Type B pancreatic cell (in vitro differentiated cells): ENCODE measurements at regions not wholly inside any gene's neighbourhood (a gene's known extent, or its start where the extent isn't known, plus 50 kb on each side); places are given as distances from the start of the nearest gene placed in this dataset.

ENCODE experiments used
- DNase-seq: peaks from one replicate; pipeline ENCODE4 v3.0.0; 2021; ENCODE audit warnings: mixed read lengths; ENCODE audit not compliant: unreplicated experiment; ENCODE audit errors: extremely low spot score
- H3K27ac Mint-ChIP-seq: 2 replicates; pipeline ENCODE4 v1.8.0; 2021; ENCODE audit warnings: mild to moderate bottlenecking, mixed read lengths
- H3K27me3 Mint-ChIP-seq: 2 replicates; pipeline ENCODE4 v1.8.0; 2021; ENCODE audit warnings: mixed read lengths
- H3K36me3 Mint-ChIP-seq: 2 replicates; pipeline ENCODE4 v1.8.0; 2021; ENCODE audit warnings: mixed read lengths
- H3K4me1 Mint-ChIP-seq: one replicate; pipeline ENCODE4 v1.8.0; 2021; ENCODE audit warnings: mixed read lengths; ENCODE audit not compliant: unreplicated experiment
- H3K4me3 Mint-ChIP-seq: 2 replicates; pipeline ENCODE4 v1.8.0; 2021; ENCODE audit warnings: mild to moderate bottlenecking, mixed read lengths
- H3K9me3 Mint-ChIP-seq: 2 replicates; pipeline ENCODE4 v1.8.0; 2021; ENCODE audit warnings: mixed read lengths
- TF ChIP-seq, protein P1 (sequence below): fragments of 200-600 bp; sonication (generic); conservative IDR thresholded peaks from 2 replicates; pipeline ENCODE4 v1.5.0; 2021; ENCODE audit warnings: antibody characterized with exemption, mild to moderate bottlenecking

DNA sequence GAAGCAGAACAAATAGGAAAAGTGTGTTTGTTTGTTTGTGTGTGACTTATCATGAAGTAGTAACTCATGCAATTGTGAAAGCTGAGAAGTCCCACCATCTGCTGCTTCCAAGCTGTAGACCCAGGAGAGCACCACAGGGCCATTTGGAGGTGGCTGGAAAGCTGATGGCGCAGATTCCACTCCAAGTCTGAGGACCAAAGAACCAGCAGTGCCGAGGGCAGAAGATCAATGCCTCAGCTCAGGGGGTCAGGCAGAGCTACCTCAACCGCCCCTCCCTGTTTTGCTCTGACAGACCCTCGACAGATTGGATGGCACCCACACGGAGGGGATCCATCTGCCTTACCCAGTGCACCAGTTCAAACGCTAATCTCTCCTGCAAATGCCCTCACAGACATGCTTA, 896.2 kb downstream of the BRD1 start:
- peaks cover 19% of the 10 kb centered on the region for H3K27me3 Mint-ChIP-seq
- DNase-seq = peak; percentile 20
- peaks cover 12% of the 10 kb centered on the region for H3K9me3 Mint-ChIP-seq
- H3K36me3 Mint-ChIP-seq = no peaks in the 10 kb centered on the region
- H3K27ac Mint-ChIP-seq = no peak overlapping the region
- TF ChIP-seq, protein P1, sequence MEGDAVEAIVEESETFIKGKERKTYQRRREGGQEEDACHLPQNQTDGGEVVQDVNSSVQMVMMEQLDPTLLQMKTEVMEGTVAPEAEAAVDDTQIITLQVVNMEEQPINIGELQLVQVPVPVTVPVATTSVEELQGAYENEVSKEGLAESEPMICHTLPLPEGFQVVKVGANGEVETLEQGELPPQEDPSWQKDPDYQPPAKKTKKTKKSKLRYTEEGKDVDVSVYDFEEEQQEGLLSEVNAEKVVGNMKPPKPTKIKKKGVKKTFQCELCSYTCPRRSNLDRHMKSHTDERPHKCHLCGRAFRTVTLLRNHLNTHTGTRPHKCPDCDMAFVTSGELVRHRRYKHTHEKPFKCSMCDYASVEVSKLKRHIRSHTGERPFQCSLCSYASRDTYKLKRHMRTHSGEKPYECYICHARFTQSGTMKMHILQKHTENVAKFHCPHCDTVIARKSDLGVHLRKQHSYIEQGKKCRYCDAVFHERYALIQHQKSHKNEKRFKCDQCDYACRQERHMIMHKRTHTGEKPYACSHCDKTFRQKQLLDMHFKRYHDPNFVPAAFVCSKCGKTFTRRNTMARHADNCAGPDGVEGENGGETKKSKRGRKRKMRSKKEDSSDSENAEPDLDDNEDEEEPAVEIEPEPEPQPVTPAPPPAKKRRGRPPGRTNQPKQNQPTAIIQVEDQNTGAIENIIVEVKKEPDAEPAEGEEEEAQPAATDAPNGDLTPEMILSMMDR = no peak
- no peak overlapping the region for H3K4me3 Mint-ChIP-seq
- H3K4me1 Mint-ChIP-seq = no peaks in the 10 kb centered on the region

DNA sequence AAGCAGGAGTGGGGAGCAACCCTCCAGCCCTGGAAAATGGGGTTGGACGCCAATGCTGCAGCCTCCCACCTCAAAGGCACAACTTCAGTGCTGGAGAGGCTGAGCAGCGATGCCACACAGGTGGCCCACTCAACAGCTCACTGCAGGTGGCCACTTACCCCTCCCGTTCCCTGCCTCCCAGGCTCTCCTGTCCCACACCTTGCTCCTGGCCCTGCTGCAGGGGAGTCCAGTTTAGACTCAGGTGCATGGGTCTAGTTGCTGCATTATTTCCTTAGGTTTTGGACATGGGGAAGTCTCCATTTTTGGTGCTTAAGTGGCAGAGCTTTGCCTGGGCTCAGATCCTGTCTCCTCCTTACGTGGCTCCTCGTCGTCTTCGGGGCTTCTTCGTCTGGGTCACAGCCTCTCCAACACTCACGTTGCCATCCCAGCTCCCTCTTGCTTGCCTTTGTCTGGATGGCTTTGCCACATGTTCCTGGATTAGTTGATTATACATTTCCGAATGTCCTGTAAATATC, 898.3 kb downstream of the BRD1 start:
- H3K27ac Mint-ChIP-seq = no peak overlapping the region

DNA sequence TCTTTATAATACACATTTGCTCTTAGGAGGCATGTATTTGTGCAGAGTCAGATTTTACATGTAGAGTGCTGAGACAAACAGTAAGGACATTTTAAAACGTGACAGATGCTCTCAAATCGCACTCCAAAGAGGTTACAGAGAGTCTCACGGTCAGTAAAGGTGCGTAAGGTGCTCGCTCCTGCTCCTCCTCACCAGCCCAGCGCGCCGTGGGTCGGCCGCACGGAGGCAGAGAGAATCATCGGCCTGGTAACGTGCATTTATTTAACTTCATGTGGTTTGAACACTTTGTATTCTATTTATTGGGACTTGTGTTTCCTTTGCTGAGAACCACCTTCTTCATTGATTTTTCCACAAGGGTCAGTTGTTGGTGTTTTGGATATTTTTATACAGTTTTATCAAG, 900.1 kb downstream of the BRD1 start:
- Mint-ChIP-seq H3K36me3 (no peaks in the 10 kb centered on the region), H3K9me3 (no peaks in the 10 kb centered on the region), H3K27me3 (peaks cover 24% of the 10 kb centered on the region), H3K4me1 (peaks cover 3% of the 10 kb centered on the region), H3K4me3 (no peak overlapping the region), H3K27ac (no peak overlapping the region)
- no peak for DNase-seq
- TF ChIP-seq, protein P1 = no peak

More for the DNA sequence above, 898.3 kb downstream of the BRD1 start:
- no peaks in the 10 kb centered on the region for H3K36me3 Mint-ChIP-seq
- H3K9me3 Mint-ChIP-seq = peaks cover 1% of the 10 kb centered on the region
- DNase-seq = peak; percentile 42
- TF ChIP-seq, protein P1 = no peak
- peaks cover 3% of the 10 kb centered on the region for H3K4me1 Mint-ChIP-seq
- peaks cover 24% of the 10 kb centered on the region for H3K27me3 Mint-ChIP-seq
- no peak overlapping the region for H3K4me3 Mint-ChIP-seq

DNA sequence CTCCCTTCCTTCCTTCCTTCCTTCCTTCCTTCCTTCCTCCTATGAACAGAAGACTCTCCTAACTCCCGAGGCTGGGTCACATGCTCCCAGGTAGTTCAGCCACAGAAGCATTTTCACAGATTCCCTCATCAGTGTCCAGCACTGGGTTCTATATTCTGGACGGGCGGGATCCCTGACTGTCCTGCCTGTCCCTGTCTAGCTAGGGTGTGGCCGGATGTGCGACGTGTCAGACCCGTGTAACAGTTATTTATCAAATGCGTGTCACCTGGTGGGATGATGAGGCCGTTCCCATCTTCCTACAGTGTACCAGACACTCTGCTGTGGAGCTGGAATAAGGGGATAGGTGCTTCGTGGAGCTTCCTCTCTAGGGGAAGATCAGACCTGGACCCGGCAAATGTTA, 901.0 kb downstream of the BRD1 start:
- peaks cover 29% of the 10 kb centered on the region for H3K27me3 Mint-ChIP-seq
- H3K4me1 Mint-ChIP-seq = peaks cover 3% of the 10 kb centered on the region
- peak; percentile 37 for DNase-seq
- TF ChIP-seq, protein P1 = no peak
- H3K36me3 Mint-ChIP-seq = no peaks in the 10 kb centered on the region
- no peaks in the 10 kb centered on the region for H3K9me3 Mint-ChIP-seq
- no peak overlapping the region for H3K27ac Mint-ChIP-seq
- H3K4me3 Mint-ChIP-seq = no peak overlapping the region

DNA sequence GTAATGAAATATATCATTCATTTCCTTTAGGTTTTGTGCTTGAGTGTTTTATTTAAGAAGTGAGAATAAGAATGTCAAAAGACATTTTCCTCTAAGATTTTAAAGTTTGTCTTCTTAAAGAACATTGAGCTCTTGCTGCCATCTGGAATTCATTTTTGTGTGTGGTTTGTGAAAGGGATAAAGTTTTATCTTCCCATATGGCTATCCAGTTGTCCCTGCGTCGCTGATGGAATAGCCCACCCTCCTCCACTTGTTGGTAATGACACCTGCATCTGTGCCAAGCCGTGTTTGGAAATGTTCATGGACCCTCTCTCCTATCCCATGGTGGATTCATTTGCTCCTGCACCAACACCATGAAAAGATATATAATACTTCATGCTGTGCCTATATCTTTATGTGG, 901.5 kb downstream of the BRD1 start:
- Mint-ChIP-seq H3K27me3 (peaks cover 29% of the 10 kb centered on the region), H3K4me1 (peaks cover 3% of the 10 kb centered on the region), H3K36me3 (no peaks in the 10 kb centered on the region), H3K4me3 (no peak overlapping the region), H3K9me3 (no peaks in the 10 kb centered on the region), H3K27ac (no peak overlapping the region)
- TF ChIP-seq, protein P1 = no peak
- DNase-seq = peak; percentile 31

DNA sequence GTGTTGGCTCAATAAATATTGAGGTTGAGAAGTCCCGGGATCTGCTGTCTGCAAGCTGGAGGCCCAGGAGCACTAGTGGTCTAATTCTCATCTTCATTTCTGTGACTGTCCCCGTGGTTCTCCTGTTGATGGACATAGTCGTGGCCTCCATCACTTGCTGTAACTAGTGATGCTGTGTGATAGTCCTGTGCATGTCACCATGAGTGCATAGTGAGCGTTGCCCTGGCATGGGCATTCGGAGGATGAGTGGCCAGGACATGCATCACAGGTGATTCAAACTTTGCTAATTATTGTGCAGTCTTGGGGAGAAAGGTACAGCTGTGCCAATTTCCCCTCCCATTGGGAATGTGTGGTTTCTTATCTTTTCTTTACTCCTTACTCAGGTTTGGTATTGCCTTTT, 902.2 kb downstream of the BRD1 start:
- TF ChIP-seq, protein P1 = no peak
- DNase-seq = peak; percentile 40
- Mint-ChIP-seq H3K4me1 (peaks cover 3% of the 10 kb centered on the region), H3K27ac (no peak overlapping the region), H3K27me3 (peaks cover 29% of the 10 kb centered on the region), H3K9me3 (no peaks in the 10 kb centered on the region), H3K4me3 (no peak overlapping the region), H3K36me3 (no peaks in the 10 kb centered on the region)
